ENCODE measurements at regions not wholly inside any gene's neighbourhood (a gene's known extent, or its start where the extent isn't known, plus 50 kb on each side); places are given as distances from the start of the nearest gene placed in this dataset.

DNA sequence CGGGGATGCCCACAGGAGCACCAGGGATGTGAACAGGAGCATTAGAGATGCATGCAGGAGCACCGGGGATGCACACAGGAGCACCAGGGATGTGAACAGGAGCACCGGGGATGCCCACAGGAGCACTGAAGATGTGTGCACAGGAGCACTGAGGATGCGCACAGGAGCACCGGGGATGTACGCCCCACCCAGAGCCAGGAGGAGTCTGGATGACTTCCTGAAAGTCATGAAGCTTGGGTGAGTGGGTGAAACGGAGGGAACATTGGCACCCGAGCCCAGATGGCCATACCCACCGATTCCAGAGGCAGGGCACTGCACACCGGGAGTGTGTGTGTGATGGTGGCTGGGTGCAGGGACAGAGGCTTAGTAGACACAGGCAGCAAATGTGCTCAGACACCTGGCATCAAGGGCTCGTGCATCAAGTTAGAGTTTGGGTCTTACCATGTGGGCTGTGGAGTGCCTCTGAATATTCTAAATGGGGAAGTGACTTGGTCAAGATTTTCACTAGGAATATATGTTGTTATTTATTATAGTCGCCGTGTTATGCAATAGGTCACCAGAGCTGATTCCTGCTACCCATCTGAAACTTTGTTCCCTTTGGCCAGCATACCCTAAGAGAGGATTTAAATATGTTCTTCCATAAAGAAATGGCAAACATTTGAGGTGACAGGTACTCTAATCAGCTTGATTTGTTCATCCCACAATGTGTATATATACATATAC is 365.8 kb upstream of the MYT1L start:
- ATAC-seq = no peak
- TF ChIP-seq ARNTL (CRISPR knock-in tag; IDR thresholded peaks at IDR 0.05; ENCODE audit: borderline replicate concordance, low read depth) (no peak), ZNF70 (CRISPR knock-in tag; IDR thresholded peaks at IDR 0.05) (no peak), RARB (CRISPR knock-in tag; IDR thresholded peaks at IDR 0.05) (no peak), ZFP3 (CRISPR knock-in tag; IDR thresholded peaks at IDR 0.05) (no peak), BACH2 (CRISPR knock-in tag; IDR thresholded peaks at IDR 0.05; ENCODE audit: borderline replicate concordance) (no peak), TCF4 (CRISPR knock-in tag; IDR thresholded peaks at IDR 0.05; ENCODE audit: borderline replicate concordance) (no peak), TOX (CRISPR knock-in tag; IDR thresholded peaks at IDR 0.05; ENCODE audit: borderline replicate concordance) (no peak)

DNA sequence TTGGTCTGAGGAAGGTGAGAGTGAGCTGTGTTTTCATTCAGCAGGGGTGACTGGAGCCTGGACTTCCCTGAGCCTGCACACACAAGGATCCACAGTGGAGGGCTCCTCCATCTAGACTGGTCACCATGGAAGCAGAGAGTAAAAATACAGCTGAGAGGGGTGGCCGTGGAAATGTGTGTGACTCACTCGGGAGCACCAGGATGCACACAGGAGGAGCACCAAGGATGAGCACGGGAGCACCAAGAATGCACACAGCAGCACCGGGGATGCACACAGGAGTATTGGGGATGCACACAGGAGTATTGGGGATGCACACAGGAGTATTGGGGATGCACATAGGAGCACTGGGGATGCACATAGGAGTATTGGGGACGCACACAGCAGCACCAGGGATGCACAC is 365.2 kb upstream of the MYT1L start:
- ATAC-seq = no peak
- no peak for TF ChIP-seq GLIS3 (CRISPR knock-in tag; IDR thresholded peaks at IDR 0.05)
- TF ChIP-seq, protein P1, sequence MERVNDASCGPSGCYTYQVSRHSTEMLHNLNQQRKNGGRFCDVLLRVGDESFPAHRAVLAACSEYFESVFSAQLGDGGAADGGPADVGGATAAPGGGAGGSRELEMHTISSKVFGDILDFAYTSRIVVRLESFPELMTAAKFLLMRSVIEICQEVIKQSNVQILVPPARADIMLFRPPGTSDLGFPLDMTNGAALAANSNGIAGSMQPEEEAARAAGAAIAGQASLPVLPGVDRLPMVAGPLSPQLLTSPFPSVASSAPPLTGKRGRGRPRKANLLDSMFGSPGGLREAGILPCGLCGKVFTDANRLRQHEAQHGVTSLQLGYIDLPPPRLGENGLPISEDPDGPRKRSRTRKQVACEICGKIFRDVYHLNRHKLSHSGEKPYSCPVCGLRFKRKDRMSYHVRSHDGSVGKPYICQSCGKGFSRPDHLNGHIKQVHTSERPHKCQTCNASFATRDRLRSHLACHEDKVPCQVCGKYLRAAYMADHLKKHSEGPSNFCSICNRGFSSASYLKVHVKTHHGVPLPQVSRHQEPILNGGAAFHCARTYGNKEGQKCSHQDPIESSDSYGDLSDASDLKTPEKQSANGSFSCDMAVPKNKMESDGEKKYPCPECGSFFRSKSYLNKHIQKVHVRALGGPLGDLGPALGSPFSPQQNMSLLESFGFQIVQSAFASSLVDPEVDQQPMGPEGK (CRISPR knock-in tag; IDR thresholded peaks at IDR 0.05; ENCODE audit: borderline replicate concordance) = no peak
- no peak for TF ChIP-seq TCF4 (CRISPR knock-in tag; IDR thresholded peaks at IDR 0.05; ENCODE audit: borderline replicate concordance)
- TF ChIP-seq, protein P2, sequence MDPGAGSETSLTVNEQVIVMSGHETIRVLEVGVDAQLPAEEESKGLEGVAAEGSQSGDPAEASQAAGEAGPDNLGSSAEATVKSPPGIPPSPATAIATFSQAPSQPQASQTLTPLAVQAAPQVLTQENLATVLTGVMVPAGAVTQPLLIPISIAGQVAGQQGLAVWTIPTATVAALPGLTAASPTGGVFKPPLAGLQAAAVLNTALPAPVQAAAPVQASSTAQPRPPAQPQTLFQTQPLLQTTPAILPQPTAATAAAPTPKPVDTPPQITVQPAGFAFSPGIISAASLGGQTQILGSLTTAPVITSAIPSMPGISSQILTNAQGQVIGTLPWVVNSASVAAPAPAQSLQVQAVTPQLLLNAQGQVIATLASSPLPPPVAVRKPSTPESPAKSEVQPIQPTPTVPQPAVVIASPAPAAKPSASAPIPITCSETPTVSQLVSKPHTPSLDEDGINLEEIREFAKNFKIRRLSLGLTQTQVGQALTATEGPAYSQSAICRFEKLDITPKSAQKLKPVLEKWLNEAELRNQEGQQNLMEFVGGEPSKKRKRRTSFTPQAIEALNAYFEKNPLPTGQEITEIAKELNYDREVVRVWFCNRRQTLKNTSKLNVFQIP (CRISPR knock-in tag; IDR thresholded peaks at IDR 0.05; ENCODE audit: borderline replicate concordance, low read depth) = no peak
- no peak for TF ChIP-seq ZFP3 (CRISPR knock-in tag; IDR thresholded peaks at IDR 0.05)
- no peak for TF ChIP-seq PPARA (CRISPR knock-in tag; IDR thresholded peaks at IDR 0.05; ENCODE audit: borderline replicate concordance)
- TF ChIP-seq, protein P3, sequence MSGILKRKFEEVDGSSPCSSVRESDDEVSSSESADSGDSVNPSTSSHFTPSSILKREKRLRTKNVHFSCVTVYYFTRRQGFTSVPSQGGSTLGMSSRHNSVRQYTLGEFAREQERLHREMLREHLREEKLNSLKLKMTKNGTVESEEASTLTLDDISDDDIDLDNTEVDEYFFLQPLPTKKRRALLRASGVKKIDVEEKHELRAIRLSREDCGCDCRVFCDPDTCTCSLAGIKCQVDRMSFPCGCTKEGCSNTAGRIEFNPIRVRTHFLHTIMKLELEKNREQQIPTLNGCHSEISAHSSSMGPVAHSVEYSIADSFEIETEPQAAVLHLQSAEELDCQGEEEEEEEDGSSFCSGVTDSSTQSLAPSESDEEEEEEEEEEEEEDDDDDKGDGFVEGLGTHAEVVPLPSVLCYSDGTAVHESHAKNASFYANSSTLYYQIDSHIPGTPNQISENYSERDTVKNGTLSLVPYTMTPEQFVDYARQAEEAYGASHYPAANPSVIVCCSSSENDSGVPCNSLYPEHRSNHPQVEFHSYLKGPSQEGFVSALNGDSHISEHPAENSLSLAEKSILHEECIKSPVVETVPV (CRISPR knock-in tag; IDR thresholded peaks at IDR 0.05) = no peak
- TF ChIP-seq ZC3H10 (CRISPR knock-in tag; IDR thresholded peaks at IDR 0.05) = no peak
- TF ChIP-seq, protein P4, sequence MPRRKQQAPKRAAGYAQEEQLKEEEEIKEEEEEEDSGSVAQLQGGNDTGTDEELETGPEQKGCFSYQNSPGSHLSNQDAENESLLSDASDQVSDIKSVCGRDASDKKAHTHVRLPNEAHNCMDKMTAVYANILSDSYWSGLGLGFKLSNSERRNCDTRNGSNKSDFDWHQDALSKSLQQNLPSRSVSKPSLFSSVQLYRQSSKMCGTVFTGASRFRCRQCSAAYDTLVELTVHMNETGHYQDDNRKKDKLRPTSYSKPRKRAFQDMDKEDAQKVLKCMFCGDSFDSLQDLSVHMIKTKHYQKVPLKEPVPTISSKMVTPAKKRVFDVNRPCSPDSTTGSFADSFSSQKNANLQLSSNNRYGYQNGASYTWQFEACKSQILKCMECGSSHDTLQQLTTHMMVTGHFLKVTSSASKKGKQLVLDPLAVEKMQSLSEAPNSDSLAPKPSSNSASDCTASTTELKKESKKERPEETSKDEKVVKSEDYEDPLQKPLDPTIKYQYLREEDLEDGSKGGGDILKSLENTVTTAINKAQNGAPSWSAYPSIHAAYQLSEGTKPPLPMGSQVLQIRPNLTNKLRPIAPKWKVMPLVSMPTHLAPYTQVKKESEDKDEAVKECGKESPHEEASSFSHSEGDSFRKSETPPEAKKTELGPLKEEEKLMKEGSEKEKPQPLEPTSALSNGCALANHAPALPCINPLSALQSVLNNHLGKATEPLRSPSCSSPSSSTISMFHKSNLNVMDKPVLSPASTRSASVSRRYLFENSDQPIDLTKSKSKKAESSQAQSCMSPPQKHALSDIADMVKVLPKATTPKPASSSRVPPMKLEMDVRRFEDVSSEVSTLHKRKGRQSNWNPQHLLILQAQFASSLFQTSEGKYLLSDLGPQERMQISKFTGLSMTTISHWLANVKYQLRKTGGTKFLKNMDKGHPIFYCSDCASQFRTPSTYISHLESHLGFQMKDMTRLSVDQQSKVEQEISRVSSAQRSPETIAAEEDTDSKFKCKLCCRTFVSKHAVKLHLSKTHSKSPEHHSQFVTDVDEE (CRISPR knock-in tag; IDR thresholded peaks at IDR 0.05) = no peak
- TF ChIP-seq TOX (CRISPR knock-in tag; IDR thresholded peaks at IDR 0.05; ENCODE audit: borderline replicate concordance) = no peak
- TF ChIP-seq ZNF70 (CRISPR knock-in tag; IDR thresholded peaks at IDR 0.05) = no peak

DNA sequence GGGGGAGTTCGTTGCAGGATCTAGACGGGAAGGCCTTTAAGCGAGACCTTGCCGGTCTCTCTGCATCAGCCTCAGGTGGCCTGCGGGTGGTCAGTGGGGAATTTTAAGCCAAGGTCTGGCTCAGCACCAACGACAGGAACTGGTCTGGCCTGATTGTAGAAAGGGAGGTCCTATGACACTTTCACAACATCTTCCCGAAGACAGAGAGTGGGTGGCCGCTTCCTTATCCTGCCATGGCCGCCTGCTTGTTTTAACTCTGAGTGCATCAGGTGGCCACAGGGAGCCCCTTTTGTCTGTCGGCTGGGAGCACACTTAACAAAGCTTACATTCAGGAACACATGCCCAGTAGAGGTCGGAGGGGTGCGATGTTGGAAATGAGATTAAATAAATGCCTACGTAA is 363.7 kb upstream of the MYT1L start:
- no peak for ATAC-seq
- TF ChIP-seq, protein P2 (CRISPR knock-in tag; IDR thresholded peaks at IDR 0.05; ENCODE audit: borderline replicate concordance, low read depth) = no peak
- TF ChIP-seq, protein P4 (CRISPR knock-in tag; IDR thresholded peaks at IDR 0.05) = no peak
- TF ChIP-seq RARB (CRISPR knock-in tag; IDR thresholded peaks at IDR 0.05) (no peak), PPARA (CRISPR knock-in tag; IDR thresholded peaks at IDR 0.05; ENCODE audit: borderline replicate concordance) (no peak), ZFP30 (CRISPR knock-in tag; IDR thresholded peaks at IDR 0.05) (no peak), TCF4 (CRISPR knock-in tag; IDR thresholded peaks at IDR 0.05; ENCODE audit: borderline replicate concordance) (no peak), ESRRG (CRISPR knock-in tag; IDR thresholded peaks at IDR 0.05) (no peak), ZNF8 (CRISPR knock-in tag; IDR thresholded peaks at IDR 0.05) (no peak), OSR1 (CRISPR knock-in tag; IDR thresholded peaks at IDR 0.05) (no peak), CSDC2 (CRISPR knock-in tag; IDR thresholded peaks at IDR 0.05) (no peak), ISL1 (CRISPR knock-in tag; IDR thresholded peaks at IDR 0.05) (no peak), ZC3H10 (CRISPR knock-in tag; IDR thresholded peaks at IDR 0.05) (no peak)
- TF ChIP-seq, protein P5, sequence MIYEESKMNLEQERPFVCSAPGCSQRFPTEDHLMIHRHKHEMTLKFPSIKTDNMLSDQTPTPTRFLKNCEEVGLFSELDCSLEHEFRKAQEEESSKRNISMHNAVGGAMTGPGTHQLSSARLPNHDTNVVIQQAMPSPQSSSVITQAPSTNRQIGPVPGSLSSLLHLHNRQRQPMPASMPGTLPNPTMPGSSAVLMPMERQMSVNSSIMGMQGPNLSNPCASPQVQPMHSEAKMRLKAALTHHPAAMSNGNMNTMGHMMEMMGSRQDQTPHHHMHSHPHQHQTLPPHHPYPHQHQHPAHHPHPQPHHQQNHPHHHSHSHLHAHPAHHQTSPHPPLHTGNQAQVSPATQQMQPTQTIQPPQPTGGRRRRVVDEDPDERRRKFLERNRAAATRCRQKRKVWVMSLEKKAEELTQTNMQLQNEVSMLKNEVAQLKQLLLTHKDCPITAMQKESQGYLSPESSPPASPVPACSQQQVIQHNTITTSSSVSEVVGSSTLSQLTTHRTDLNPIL (CRISPR knock-in tag; IDR thresholded peaks at IDR 0.05; ENCODE audit: low read depth) = no peak

Measured in SK-N-SH treated with all-trans-retinoic acid at 6 μM for 48 hours (cell line).